T-helper 2 cell treated with Interferon-gamma antibody and Interleukin-4, amounts not matched to agents 5 μg/mL and 100 μg/mL, for 36 hours (primary cell): ENCODE measurements at regions not wholly inside any gene's neighbourhood (a gene's known extent, or its start where the extent isn't known, plus 50 kb on each side); places are given as distances from the start of the nearest gene placed in this dataset.
"Not testable (repeated sequence)": the region's sequence is repeated elsewhere in the genome, so short reads cannot be mapped to it uniquely, and the experiment has no call there.

ENCODE experiments used
- DNase-seq: peaks from one replicate; pipeline ENCODE4 v3.0.0; 2021; ENCODE audit warnings: low spot score
- H3K27ac Mint-ChIP-seq: one replicate; pipeline ENCODE4 v1.8.0; 2021; ENCODE audit warnings: mild to moderate bottlenecking, mixed read lengths
- H3K27me3 Mint-ChIP-seq: one replicate; pipeline ENCODE4 v1.8.0; 2021; ENCODE audit warnings: low read depth, mixed read lengths
- H3K36me3 Mint-ChIP-seq: one replicate; pipeline ENCODE4 v1.8.0; 2021; ENCODE audit warnings: low read depth, mixed read lengths
- H3K4me1 Mint-ChIP-seq: one replicate; pipeline ENCODE4 v1.8.0; 2021; ENCODE audit warnings: low read depth, mixed read lengths
- H3K4me3 Mint-ChIP-seq: one replicate; pipeline ENCODE4 v1.8.0; 2022; ENCODE audit warnings: mild to moderate bottlenecking, moderate library complexity, mixed read lengths
- H3K9me3 Mint-ChIP-seq: one replicate; pipeline ENCODE4 v1.8.0; 2021; ENCODE audit warnings: mixed read lengths

GRCh38 chr2:111335220-111335907, 214.7 kb downstream of the BCL2L11 start:
- not testable (repeated sequence) for H3K4me1 Mint-ChIP-seq, H3K4me3 Mint-ChIP-seq, H3K36me3 Mint-ChIP-seq, DNase-seq, H3K27ac Mint-ChIP-seq, H3K9me3 Mint-ChIP-seq, H3K27me3 Mint-ChIP-seq

- not testable (repeated sequence) for H3K4me1 Mint-ChIP-seq, H3K9me3 Mint-ChIP-seq, DNase-seq, H3K27me3 Mint-ChIP-seq, H3K27ac Mint-ChIP-seq, H3K4me3 Mint-ChIP-seq, H3K36me3 Mint-ChIP-seq
Observed at GRCh38 chr2:111338474-111338873, 217.8 kb downstream of the BCL2L11 start.

- not testable (repeated sequence) for H3K4me3 Mint-ChIP-seq, H3K9me3 Mint-ChIP-seq, H3K27ac Mint-ChIP-seq, H3K4me1 Mint-ChIP-seq, H3K36me3 Mint-ChIP-seq, DNase-seq, H3K27me3 Mint-ChIP-seq
Observed at GRCh38 chr2:111339476-111339875, 218.8 kb downstream of the BCL2L11 start.

- H3K9me3 Mint-ChIP-seq, H3K27me3 Mint-ChIP-seq, H3K27ac Mint-ChIP-seq, H3K36me3 Mint-ChIP-seq, DNase-seq, H3K4me3 Mint-ChIP-seq, H3K4me1 Mint-ChIP-seq: not testable (repeated sequence)
Observed at GRCh38 chr2:111344590-111344989, 223.9 kb downstream of the BCL2L11 start.

GRCh38 chr2:111345439-111345838, 224.7 kb downstream of the BCL2L11 start:
- H3K9me3 Mint-ChIP-seq, H3K4me1 Mint-ChIP-seq, DNase-seq, H3K4me3 Mint-ChIP-seq, H3K27me3 Mint-ChIP-seq, H3K27ac Mint-ChIP-seq, H3K36me3 Mint-ChIP-seq: not testable (repeated sequence)

- H3K4me3 Mint-ChIP-seq, H3K27ac Mint-ChIP-seq, H3K36me3 Mint-ChIP-seq, H3K9me3 Mint-ChIP-seq, H3K4me1 Mint-ChIP-seq, DNase-seq, H3K27me3 Mint-ChIP-seq: not testable (repeated sequence)
Observed at GRCh38 chr2:111346018-111346930, 225.6 kb downstream of the BCL2L11 start.

GRCh38 chr2:111347695-111348094, 227.0 kb downstream of the BCL2L11 start:
- H3K36me3 Mint-ChIP-seq: not testable (repeated sequence)

GRCh38 chr2:111348316-111348715, 227.6 kb downstream of the BCL2L11 start:
- H3K36me3 Mint-ChIP-seq, H3K27ac Mint-ChIP-seq, H3K9me3 Mint-ChIP-seq, H3K4me3 Mint-ChIP-seq, DNase-seq, H3K27me3 Mint-ChIP-seq, H3K4me1 Mint-ChIP-seq: not testable (repeated sequence)

More at GRCh38 chr2:111347695-111348094, 227.0 kb downstream of the BCL2L11 start:
- not testable (repeated sequence) for H3K27me3 Mint-ChIP-seq, H3K27ac Mint-ChIP-seq, H3K4me3 Mint-ChIP-seq, H3K4me1 Mint-ChIP-seq, DNase-seq, H3K9me3 Mint-ChIP-seq

GRCh38 chr2:111355022-111355817, 234.5 kb downstream of the BCL2L11 start:
- not testable (repeated sequence) for DNase-seq, H3K9me3 Mint-ChIP-seq, H3K36me3 Mint-ChIP-seq, H3K27ac Mint-ChIP-seq, H3K4me1 Mint-ChIP-seq, H3K27me3 Mint-ChIP-seq, H3K4me3 Mint-ChIP-seq

GRCh38 chr2:111355823-111356511, 235.3 kb downstream of the BCL2L11 start:
- not testable (repeated sequence) for H3K4me1 Mint-ChIP-seq, H3K4me3 Mint-ChIP-seq, DNase-seq, H3K27me3 Mint-ChIP-seq, H3K9me3 Mint-ChIP-seq, H3K36me3 Mint-ChIP-seq, H3K27ac Mint-ChIP-seq

- H3K27ac Mint-ChIP-seq, H3K27me3 Mint-ChIP-seq, H3K4me1 Mint-ChIP-seq, H3K9me3 Mint-ChIP-seq, H3K4me3 Mint-ChIP-seq, DNase-seq, H3K36me3 Mint-ChIP-seq: not testable (repeated sequence)
Observed at GRCh38 chr2:111356512-111357031, 235.9 kb downstream of the BCL2L11 start.

- not testable (repeated sequence) for H3K36me3 Mint-ChIP-seq, H3K4me3 Mint-ChIP-seq, H3K27ac Mint-ChIP-seq, H3K27me3 Mint-ChIP-seq, DNase-seq, H3K9me3 Mint-ChIP-seq, H3K4me1 Mint-ChIP-seq
Observed at GRCh38 chr2:111365986-111366640, 245.4 kb downstream of the BCL2L11 start.

GRCh38 chr2:111366641-111367029, 245.9 kb downstream of the BCL2L11 start:
- H3K9me3 Mint-ChIP-seq, DNase-seq, H3K36me3 Mint-ChIP-seq, H3K27me3 Mint-ChIP-seq, H3K4me3 Mint-ChIP-seq, H3K27ac Mint-ChIP-seq, H3K4me1 Mint-ChIP-seq: not testable (repeated sequence)
